Peyer's patch (tissue), 4 donors: ENCODE measurements at regions not wholly inside any gene's neighbourhood (a gene's known extent, or its start where the extent isn't known, plus 50 kb on each side); places are given as distances from the start of the nearest gene placed in this dataset.

Experiments used
- DNase-seq, 3 donors: peaks; one replicate each; pipeline ENCODE4 v3.0.0-alpha.2; 2017 to 2019
- H3K27ac ChIP-seq, 4 donors: fragments of 200-600 bp; sonication (generic); one replicate each; pipeline ENCODE4 v1.5.1; 2016 to 2019
- H3K27me3 ChIP-seq, 2 donors: fragments of 200-600 bp; sonication (generic); one replicate each; pipeline ENCODE4 v1.5.1; 2019
- H3K36me3 ChIP-seq, 3 donors: fragments of 200-600 bp; sonication (generic); one replicate each; pipeline ENCODE4 v1.5.1; 2016 to 2019
- H3K4me1 ChIP-seq, 4 donors: fragments of 200-600 bp; sonication (generic); one replicate each; pipeline ENCODE4 v1.5.1; 2016 to 2019
- H3K4me3 ChIP-seq, 4 donors: fragments of 200-600 bp; sonication (generic); 1 replicate in 3 of 4; 2 replicates in 1 of 4; pipeline ENCODE4 v1.5.1; 2016 to 2019; ENCODE audit warnings: mild to moderate bottlenecking in 1 of 4
- H3K9me3 ChIP-seq, 4 donors: fragments of 200-600 bp; sonication (generic); one replicate each; pipeline ENCODE4 v1.5.1; 2016 to 2019; ENCODE audit warnings: mild to moderate bottlenecking in 1 of 4
- POLR2A ChIP-seq, 2 donors: fragments of 450-650 bp; IDR thresholded peaks; one replicate each; pipeline ENCODE4 v1.5.1; 2017; ENCODE audit warnings: antibody characterized with exemption in 2 of 2, mild to moderate bottlenecking in 2 of 2, moderate library complexity in 2 of 2
- TF ChIP-seq, protein P1 (sequence below), 6 experiments: fragments of 450-650 bp in 4 of 6; fragments of 200-600 bp in 2 of 6; sonication (generic) in 1 of 6; IDR thresholded peaks; one replicate each; pipeline ENCODE4 v1.5.1; 2017 to 2019; ENCODE audit warnings: antibody characterized with exemption in 6 of 6, mild to moderate bottlenecking in 3 of 6, moderate library complexity in 1 of 6

- TF ChIP-seq POLR2A (IDR thresholded peaks at IDR 0.05) = no peak
- TF ChIP-seq, protein P1, sequence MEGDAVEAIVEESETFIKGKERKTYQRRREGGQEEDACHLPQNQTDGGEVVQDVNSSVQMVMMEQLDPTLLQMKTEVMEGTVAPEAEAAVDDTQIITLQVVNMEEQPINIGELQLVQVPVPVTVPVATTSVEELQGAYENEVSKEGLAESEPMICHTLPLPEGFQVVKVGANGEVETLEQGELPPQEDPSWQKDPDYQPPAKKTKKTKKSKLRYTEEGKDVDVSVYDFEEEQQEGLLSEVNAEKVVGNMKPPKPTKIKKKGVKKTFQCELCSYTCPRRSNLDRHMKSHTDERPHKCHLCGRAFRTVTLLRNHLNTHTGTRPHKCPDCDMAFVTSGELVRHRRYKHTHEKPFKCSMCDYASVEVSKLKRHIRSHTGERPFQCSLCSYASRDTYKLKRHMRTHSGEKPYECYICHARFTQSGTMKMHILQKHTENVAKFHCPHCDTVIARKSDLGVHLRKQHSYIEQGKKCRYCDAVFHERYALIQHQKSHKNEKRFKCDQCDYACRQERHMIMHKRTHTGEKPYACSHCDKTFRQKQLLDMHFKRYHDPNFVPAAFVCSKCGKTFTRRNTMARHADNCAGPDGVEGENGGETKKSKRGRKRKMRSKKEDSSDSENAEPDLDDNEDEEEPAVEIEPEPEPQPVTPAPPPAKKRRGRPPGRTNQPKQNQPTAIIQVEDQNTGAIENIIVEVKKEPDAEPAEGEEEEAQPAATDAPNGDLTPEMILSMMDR (IDR thresholded peaks at IDR 0.05) = no peak
- H3K27ac ChIP-seq = no peak overlapping the region
These were observed 717.1 kb downstream of the CDH9 start for GRCh38 chr5:26321278-26321677.

DNA sequence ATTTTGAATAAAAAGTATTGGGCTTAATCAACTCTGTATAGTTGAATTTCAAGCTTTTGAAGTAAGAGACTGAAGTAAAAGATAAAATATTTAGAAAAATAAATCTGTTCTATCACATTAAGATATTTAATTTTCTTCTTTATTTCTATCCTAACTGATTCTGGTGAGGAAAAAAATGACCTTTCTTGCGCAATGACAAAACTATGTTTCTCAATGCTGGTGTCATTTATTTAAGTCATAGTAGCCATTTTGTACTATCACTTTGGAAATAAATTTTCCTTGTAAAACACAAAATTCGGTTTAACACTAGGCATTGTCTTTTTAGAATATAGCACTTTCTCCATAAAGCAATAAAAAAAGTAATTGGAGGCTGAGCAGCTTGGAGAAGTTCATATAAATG is 728.0 kb downstream of the CDH9 start:
- no peaks in the 10 kb centered on the region for H3K9me3 ChIP-seq
- H3K27ac ChIP-seq = no peak overlapping the region
- no peak for TF ChIP-seq POLR2A (IDR thresholded peaks at IDR 0.05)
- TF ChIP-seq, protein P1 (IDR thresholded peaks at IDR 0.05) = no peak
- DNase-seq = no peak
- H3K27me3 ChIP-seq = no peaks in the 10 kb centered on the region
- no peaks in the 10 kb centered on the region for H3K36me3 ChIP-seq
- no peaks in the 10 kb centered on the region for H3K4me1 ChIP-seq
- H3K4me3 ChIP-seq = no peak overlapping the region

More at GRCh38 chr5:26321278-26321677, 717.1 kb downstream of the CDH9 start:
- H3K9me3 ChIP-seq = peaks cover 0 to 3% (median 0%) of the 10 kb centered on the region in 4 donors
- no peaks in the 10 kb centered on the region for H3K27me3 ChIP-seq
- no peak for DNase-seq
- H3K4me1 ChIP-seq = no peaks in the 10 kb centered on the region
- H3K4me3 ChIP-seq = no peak overlapping the region
- no peaks in the 10 kb centered on the region for H3K36me3 ChIP-seq

DNA sequence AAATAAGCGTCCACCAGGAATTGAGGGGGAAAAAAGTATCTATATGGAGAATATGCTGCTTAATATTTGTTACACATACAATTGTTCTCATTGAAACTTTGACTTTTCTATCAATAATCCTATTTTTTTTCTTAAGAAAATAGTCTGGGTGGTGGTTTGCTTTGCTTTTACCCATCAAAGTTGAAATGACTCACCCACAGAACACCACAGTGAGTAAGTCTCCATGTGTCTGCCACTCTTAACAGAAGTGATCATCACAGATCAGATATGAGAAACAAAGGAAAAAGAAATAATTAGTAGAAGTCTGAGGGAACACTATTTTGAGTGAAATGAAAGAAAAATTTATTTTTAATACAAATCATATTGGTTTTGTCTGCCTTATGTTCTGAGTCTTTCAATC is 742.8 kb downstream of the CDH9 start:
- Histone ChIP-seq H3K36me3 (no peaks in the 10 kb centered on the region), H3K27me3 (no peaks in the 10 kb centered on the region), H3K27ac (no peak overlapping the region), H3K4me3 (no peak overlapping the region), H3K9me3 (no peaks in the 10 kb centered on the region), H3K4me1 (no peaks in the 10 kb centered on the region)
- no peak for DNase-seq
- TF ChIP-seq, protein P1 (IDR thresholded peaks at IDR 0.05) = no peak
- no peak for TF ChIP-seq POLR2A (IDR thresholded peaks at IDR 0.05)

DNA sequence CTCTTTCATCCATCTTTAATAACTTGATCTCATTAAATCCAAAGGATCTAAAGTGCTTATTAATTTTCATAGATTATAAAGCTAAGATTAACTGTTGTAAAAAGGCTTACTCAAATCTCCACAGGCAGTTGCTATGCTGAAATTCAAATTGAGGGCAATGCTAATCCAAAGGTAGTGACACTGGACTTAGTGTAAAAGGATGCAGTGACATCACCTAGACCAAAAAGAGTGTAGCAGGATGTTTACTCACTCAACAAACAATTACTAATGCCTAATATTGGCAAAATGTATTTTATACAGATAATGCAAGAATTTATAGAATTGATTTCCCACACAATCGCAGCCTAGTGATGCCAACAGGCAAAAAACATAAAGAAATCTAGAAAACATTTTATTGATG is 756.2 kb downstream of the CDH9 start:
- Histone ChIP-seq H3K4me3 (no peak overlapping the region), H3K27me3 (no peaks in the 10 kb centered on the region), H3K9me3 (no peaks in the 10 kb centered on the region), H3K36me3 (no peaks in the 10 kb centered on the region), H3K4me1 (no peaks in the 10 kb centered on the region), H3K27ac (no peak overlapping the region)
- TF ChIP-seq, protein P1 (IDR thresholded peaks at IDR 0.05) = no peak
- no peak for TF ChIP-seq POLR2A (IDR thresholded peaks at IDR 0.05)
- no peak for DNase-seq

DNA sequence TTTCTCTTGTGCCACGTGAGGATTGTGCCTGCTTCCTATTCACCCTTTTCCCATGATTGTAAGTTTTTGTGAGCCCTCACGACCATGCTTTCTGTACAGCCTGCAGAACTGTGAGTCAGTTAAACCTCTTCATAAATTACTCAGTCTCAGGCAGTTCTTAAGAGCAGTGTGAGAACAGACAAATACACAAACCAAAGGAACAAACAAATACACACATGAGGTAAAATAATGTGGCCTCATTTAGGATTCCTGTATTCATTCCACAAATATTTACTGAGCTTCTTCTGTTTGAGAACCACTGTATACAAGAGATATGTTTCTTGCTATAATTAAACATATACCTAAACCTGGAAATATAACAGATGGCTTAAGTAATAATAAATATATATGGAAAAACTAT is 760.3 kb downstream of the CDH9 start:
- H3K36me3 ChIP-seq = no peaks in the 10 kb centered on the region
- no peak for DNase-seq
- TF ChIP-seq, protein P1 (IDR thresholded peaks at IDR 0.05) = no peak
- TF ChIP-seq POLR2A (IDR thresholded peaks at IDR 0.05) = no peak
- no peaks in the 10 kb centered on the region for H3K4me1 ChIP-seq
- no peaks in the 10 kb centered on the region for H3K27me3 ChIP-seq
- H3K9me3 ChIP-seq = no peaks in the 10 kb centered on the region
- no peak overlapping the region for H3K4me3 ChIP-seq
- H3K27ac ChIP-seq = no peak overlapping the region

DNA sequence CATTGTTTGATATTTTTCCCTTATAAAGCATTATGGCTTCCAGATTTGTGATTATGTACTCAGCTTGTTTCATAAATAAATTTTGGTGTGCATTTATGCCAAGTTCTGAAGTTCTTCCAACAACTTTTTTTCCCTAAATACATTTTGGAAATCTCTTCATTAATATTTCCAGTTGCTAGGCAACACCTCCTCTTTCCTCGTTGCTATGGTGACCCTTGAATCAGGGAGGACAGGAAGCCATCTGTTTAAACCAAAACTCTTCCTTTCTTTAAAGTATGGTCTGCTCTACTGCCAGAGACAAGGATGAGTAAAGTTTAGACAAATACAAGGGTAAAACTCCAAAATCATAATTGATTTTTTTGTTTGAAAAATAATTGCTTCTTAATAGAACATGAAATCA is 779.3 kb downstream of the CDH9 start:
- TF ChIP-seq POLR2A (IDR thresholded peaks at IDR 0.05) = no peak
- TF ChIP-seq, protein P1 (IDR thresholded peaks at IDR 0.05) = no peak

More for the DNA sequence above, 779.3 kb downstream of the CDH9 start:
- H3K4me3 ChIP-seq = no peak overlapping the region
- no peak overlapping the region for H3K27ac ChIP-seq
- H3K36me3 ChIP-seq = no peaks in the 10 kb centered on the region
- no peaks in the 10 kb centered on the region for H3K4me1 ChIP-seq
- no peak for DNase-seq
- H3K9me3 ChIP-seq = peaks cover 0 to 2% (median 0%) of the 10 kb centered on the region in 4 donors
- no peaks in the 10 kb centered on the region for H3K27me3 ChIP-seq
